ENCODE measurements at regions not wholly inside any gene's neighbourhood (a gene's known extent, or its start where the extent isn't known, plus 50 kb on each side); places are given as distances from the start of the nearest gene placed in this dataset.

DNA sequence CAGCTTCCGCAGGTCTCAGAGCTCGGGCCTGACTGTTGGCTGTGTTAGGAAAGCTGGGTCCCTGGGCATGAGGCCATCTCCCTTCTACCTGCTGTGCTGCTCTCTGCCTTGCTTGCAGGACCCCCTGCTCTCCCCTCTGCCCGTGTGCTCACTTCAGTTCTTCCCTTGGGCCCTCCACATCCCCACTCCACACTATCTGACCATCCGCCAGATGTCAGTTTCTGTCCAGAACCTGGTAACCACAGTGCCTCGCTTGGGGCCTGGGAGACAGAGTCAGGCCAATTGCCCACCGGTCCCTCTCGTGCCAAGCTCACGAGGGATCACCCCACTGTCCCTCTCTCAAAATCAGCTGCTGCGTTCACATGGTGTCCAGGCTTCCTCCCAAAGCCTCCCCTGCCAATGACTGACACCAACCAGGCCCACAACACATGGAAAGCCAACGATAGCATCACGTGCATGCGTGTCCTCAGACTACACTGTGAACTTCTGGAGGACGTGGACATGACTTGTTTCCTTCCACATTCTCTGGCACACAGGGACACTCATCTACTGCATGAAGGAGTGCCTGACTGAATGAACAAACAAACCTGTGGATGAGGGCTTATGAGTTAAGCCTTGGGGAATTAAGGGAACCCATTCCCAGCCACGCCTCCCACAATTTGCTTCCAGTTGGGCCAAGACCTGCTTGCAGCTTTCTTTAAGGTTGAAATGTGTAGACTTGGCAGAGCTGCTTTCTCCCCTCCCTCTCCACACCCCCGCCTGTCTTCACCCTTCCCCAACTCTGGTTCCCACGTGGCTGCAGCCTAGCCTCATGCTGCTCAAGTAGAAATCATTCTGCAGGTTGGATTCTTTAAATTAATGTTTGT, 72.5 kb upstream of the ZNF423 start:
- no peak overlapping the region for H3K4me3 ChIP-seq (replicated peaks; ENCODE audit: low read depth, low read length)
- no peak for TF ChIP-seq CTCF (IDR thresholded peaks at IDR 0.05; ENCODE audit: low read depth, low read length, missing control alignments)
- DNase-seq (ENCODE audit: extremely low read depth, low read depth): no peak

GRCh38 chr16:49929626-49930025, 73.7 kb upstream of the ZNF423 start:
- TF ChIP-seq CTCF (IDR thresholded peaks at IDR 0.05; ENCODE audit: low read depth, low read length, missing control alignments): no peak
- DNase-seq (ENCODE audit: extremely low read depth, low read depth): no peak
- no peak overlapping the region for H3K4me3 ChIP-seq (replicated peaks; ENCODE audit: low read depth, low read length)

DNA sequence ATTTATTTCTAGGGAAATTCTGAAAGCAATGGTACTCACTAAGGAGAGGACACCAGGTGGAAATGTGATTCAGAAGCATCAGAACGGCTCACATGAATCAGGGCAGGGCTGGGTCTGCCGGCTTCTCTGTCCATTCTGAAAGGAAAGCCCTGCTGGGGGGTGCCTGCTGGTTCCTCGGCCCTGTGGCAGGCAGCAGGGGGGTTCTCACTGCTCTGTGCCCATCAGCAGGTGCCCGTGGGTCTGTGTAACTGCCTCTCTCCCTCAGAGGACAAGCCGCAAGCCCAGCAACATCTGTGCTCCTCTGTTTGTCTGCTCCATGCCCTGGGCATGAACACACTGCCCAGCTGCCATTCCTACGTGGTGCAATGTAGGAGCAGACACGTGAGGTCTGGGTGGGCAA, 74.9 kb upstream of the ZNF423 start:
- no peak overlapping the region for H3K4me3 ChIP-seq (replicated peaks; ENCODE audit: low read depth, low read length)
- no peak for TF ChIP-seq CTCF (IDR thresholded peaks at IDR 0.05; ENCODE audit: low read depth, low read length, missing control alignments)
- DNase-seq (ENCODE audit: extremely low read depth, low read depth): no peak

- no peak for TF ChIP-seq CTCF (IDR thresholded peaks at IDR 0.05; ENCODE audit: low read depth, low read length, missing control alignments)
Observed at GRCh38 chr16:49931266-49931665, 75.4 kb upstream of the ZNF423 start.

GRCh38 chr16:49931916-49932315, 76.0 kb upstream of the ZNF423 start:
- no peak overlapping the region for H3K4me3 ChIP-seq (replicated peaks; ENCODE audit: low read depth, low read length)
- TF ChIP-seq CTCF (IDR thresholded peaks at IDR 0.05; ENCODE audit: low read depth, low read length, missing control alignments): no peak
- no peak for DNase-seq (ENCODE audit: extremely low read depth, low read depth)

More at GRCh38 chr16:49931266-49931665, 75.4 kb upstream of the ZNF423 start:
- no peak overlapping the region for H3K4me3 ChIP-seq (replicated peaks; ENCODE audit: low read depth, low read length)
- no peak for DNase-seq (ENCODE audit: extremely low read depth, low read depth)

- H3K4me3 ChIP-seq (replicated peaks; ENCODE audit: low read depth, low read length): no peak overlapping the region
- TF ChIP-seq CTCF (IDR thresholded peaks at IDR 0.05; ENCODE audit: low read depth, low read length, missing control alignments): no peak
- DNase-seq (ENCODE audit: extremely low read depth, low read depth): no peak
Observed at GRCh38 chr16:49932434-49932833, 76.5 kb upstream of the ZNF423 start.

Measured in HFF-Myc (cell line).